ENCODE measurements at regions not wholly inside any gene's neighbourhood (a gene's known extent, or its start where the extent isn't known, plus 50 kb on each side); places are given as distances from the start of the nearest gene placed in this dataset.

DNA sequence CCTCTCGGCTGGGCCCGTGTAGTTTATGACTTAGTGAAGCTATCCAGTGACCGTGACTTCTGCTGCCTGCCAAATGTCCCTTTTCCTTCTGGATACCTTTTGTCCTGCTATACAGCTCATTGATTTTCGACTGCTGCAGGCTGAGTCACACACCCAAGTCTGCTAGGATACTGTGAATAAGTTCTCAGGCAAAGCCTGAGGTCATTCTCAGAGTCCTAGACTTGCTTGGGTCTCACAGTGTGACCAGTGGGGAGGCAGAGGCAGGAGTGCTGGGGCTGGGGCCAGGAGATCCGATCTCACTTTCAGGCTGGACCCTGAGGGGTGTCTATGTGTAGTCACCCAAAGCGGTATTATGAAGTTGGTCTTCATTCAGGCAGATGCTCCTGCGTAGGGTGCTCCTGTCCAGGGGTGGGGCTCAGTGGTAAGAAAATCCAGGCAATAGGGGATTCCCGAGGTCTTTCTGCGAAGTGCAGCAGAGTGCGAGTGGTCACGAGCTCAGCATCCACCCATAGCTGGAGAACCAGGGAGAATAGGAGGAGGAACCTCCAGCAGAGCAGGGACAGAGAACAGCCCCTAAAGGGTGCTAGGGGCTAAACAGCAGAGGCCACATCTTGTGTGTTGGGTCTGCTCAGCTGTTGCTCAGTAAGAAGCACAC is 268.6 kb upstream of the NCKAP5 start:
- H3K36me3 ChIP-seq (ENCODE audit: control insufficient read depth, insufficient read depth, low read length): no peaks in the 10 kb centered on the region
- H3K4me3 ChIP-seq (replicated peaks; ENCODE audit: low read depth, low read length): no peak overlapping the region
- DNase-seq (ENCODE audit: extremely low read depth, insufficient read length): no peak
- no peak for TF ChIP-seq CTCF (IDR thresholded peaks at IDR 0.05; ENCODE audit: insufficient read depth, low read length, poor library complexity, severe bottlenecking)
- H3K27me3 ChIP-seq (replicated peaks; ENCODE audit: control insufficient read depth, insufficient read depth, low read length): no peaks in the 10 kb centered on the region

GRCh38 chr2:133837441-133838094 is 269.3 kb upstream of the NCKAP5 start:
- Histone ChIP-seq H3K4me3 (replicated peaks; ENCODE audit: low read depth, low read length) (no peak overlapping the region), H3K36me3 (ENCODE audit: control insufficient read depth, insufficient read depth, low read length) (no peaks in the 10 kb centered on the region), H3K27me3 (replicated peaks; ENCODE audit: control insufficient read depth, insufficient read depth, low read length) (no peaks in the 10 kb centered on the region)
- TF ChIP-seq CTCF (IDR thresholded peaks at IDR 0.05; ENCODE audit: insufficient read depth, low read length, poor library complexity, severe bottlenecking): no peak
- DNase-seq (ENCODE audit: extremely low read depth, insufficient read length): no peak

GRCh38 chr2:133838642-133839365 is 270.5 kb upstream of the NCKAP5 start:
- DNase-seq (ENCODE audit: extremely low read depth, insufficient read length): no peak
- no peaks in the 10 kb centered on the region for H3K36me3 ChIP-seq (ENCODE audit: control insufficient read depth, insufficient read depth, low read length)
- H3K4me3 ChIP-seq (replicated peaks; ENCODE audit: low read depth, low read length): no peak overlapping the region
- TF ChIP-seq CTCF (IDR thresholded peaks at IDR 0.05; ENCODE audit: insufficient read depth, low read length, poor library complexity, severe bottlenecking): no peak
- H3K27me3 ChIP-seq (replicated peaks; ENCODE audit: control insufficient read depth, insufficient read depth, low read length): no peaks in the 10 kb centered on the region

GRCh38 chr2:133839677-133840076 is 271.4 kb upstream of the NCKAP5 start:
- no peak for DNase-seq (ENCODE audit: extremely low read depth, insufficient read length)
- Histone ChIP-seq H3K36me3 (ENCODE audit: control insufficient read depth, insufficient read depth, low read length) (no peaks in the 10 kb centered on the region), H3K27me3 (replicated peaks; ENCODE audit: control insufficient read depth, insufficient read depth, low read length) (no peaks in the 10 kb centered on the region), H3K4me3 (replicated peaks; ENCODE audit: low read depth, low read length) (no peak overlapping the region)
- TF ChIP-seq CTCF (IDR thresholded peaks at IDR 0.05; ENCODE audit: insufficient read depth, low read length, poor library complexity, severe bottlenecking): no peak

DNA sequence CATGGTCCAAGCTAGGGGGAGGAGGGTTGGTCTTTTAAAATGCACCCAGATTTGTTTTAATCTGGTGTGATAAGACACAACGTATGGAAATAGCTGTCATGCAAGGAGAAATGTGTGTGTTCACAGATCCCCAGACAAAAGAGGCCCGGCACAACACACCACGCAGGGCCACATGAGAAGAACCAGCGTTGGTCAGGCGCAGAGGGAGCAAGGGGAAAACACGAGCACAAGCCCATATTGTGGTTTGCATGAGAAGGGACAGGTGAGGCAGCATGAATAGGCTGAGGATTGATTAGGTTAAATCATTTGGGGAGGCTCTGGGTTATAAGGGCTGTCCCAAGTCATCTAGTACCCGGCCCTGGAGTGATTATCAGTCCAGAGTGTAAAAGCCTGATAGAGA is 272.5 kb upstream of the NCKAP5 start:
- no peak for DNase-seq (ENCODE audit: extremely low read depth, insufficient read length)

More for the DNA sequence above, 272.5 kb upstream of the NCKAP5 start:
- no peaks in the 10 kb centered on the region for H3K27me3 ChIP-seq (replicated peaks; ENCODE audit: control insufficient read depth, insufficient read depth, low read length)
- no peaks in the 10 kb centered on the region for H3K36me3 ChIP-seq (ENCODE audit: control insufficient read depth, insufficient read depth, low read length)
- no peak for TF ChIP-seq CTCF (IDR thresholded peaks at IDR 0.05; ENCODE audit: insufficient read depth, low read length, poor library complexity, severe bottlenecking)
- no peak overlapping the region for H3K4me3 ChIP-seq (replicated peaks; ENCODE audit: low read depth, low read length)
